Prostate gland (tissue), 2 donors: ENCODE measurements at regions not wholly inside any gene's neighbourhood (a gene's known extent, or its start where the extent isn't known, plus 50 kb on each side); places are given as distances from the start of the nearest gene placed in this dataset.

Experiments used
- CTCF ChIP-seq, 4 experiments: fragments of 200-600 bp in 2 of 4; fragments of 450-650 bp in 2 of 4; sonication (generic) in 2 of 4; IDR thresholded peaks; 1 replicate in 3 of 4; 2 replicates in 1 of 4; pipeline ENCODE4 v1.5.1; 2016 to 2019; ENCODE audit warnings: antibody characterized with exemption in 4 of 4, mild to moderate bottlenecking in 2 of 4, moderate library complexity in 2 of 4
- POLR2AphosphoS5 ChIP-seq: sonication (generic); formaldehyde crosslinking; IDR thresholded peaks from one replicate; pipeline ENCODE4 v1.6.1; 2017; ENCODE audit warnings: antibody characterized with exemption

- TF ChIP-seq CTCF (IDR thresholded peaks at IDR 0.05) (no peak), POLR2AphosphoS5 (no peak)
These were observed 649.6 kb upstream of the RORB start for GRCh38 chr9:73847536-73847935.
